WTC11 (cell line): ENCODE measurements at regions not wholly inside any gene's neighbourhood (a gene's known extent, or its start where the extent isn't known, plus 50 kb on each side); places are given as distances from the start of the nearest gene placed in this dataset.

Experiments used
- ATAC-seq: fragments of 200-7000 bp; cut with Tn5 transposase; 2 replicates; pipeline ENCODE4 v1.10.0; 2021; ENCODE audit warnings: mild to moderate bottlenecking, moderate library complexity
- CTCF ChIA-PET: fragments of 300-600 bp; sonication (Branson Sonifier 250); formaldehyde crosslinking; loops from one replicate; lab custom pipeline; 2021; ENCODE audit warnings: antibody characterized with exemption; lab: Charles Lee
- POLR2A ChIA-PET: fragments of 350-600 bp; sonication (Branson Sonifier 250); formaldehyde crosslinking; loops from one replicate; lab custom pipeline; 2021; ENCODE audit warnings: antibody characterized with exemption; lab: Charles Lee
- DNase-seq: peaks from one replicate; pipeline ENCODE4 v3.0.0; 2021; ENCODE audit warnings: low spot score
- H3K27ac Mint-ChIP-seq: 2 replicates; pipeline ENCODE4 v1.8.0; 2021; ENCODE audit warnings: mixed read lengths
- H3K27me3 Mint-ChIP-seq: 2 replicates; pipeline ENCODE4 v1.8.0; 2021; ENCODE audit warnings: low read depth, mild to moderate bottlenecking, moderate library complexity, mixed read lengths
- H3K36me3 Mint-ChIP-seq: 2 replicates; pipeline ENCODE4 v1.8.0; 2021; ENCODE audit warnings: mixed read lengths
- H3K4me1 Mint-ChIP-seq: 2 replicates; pipeline ENCODE4 v1.8.0; 2022; ENCODE audit warnings: mixed read lengths
- H3K4me3 Mint-ChIP-seq: 2 replicates; pipeline ENCODE4 v1.8.0; 2021; ENCODE audit warnings: mild to moderate bottlenecking, moderate library complexity, mixed read lengths
- H3K9me3 Mint-ChIP-seq: 2 replicates; pipeline ENCODE4 v1.8.0; 2021; ENCODE audit warnings: mixed read lengths
- CDX4 ChIP-seq: fragments of 250-450 bp; sonication (Bioruptor Pico); IDR thresholded peaks from 2 replicates; pipeline ENCODE4 v1.9.0; 2021; ENCODE audit warnings: moderate library complexity, mild to moderate bottlenecking, inconsistent platforms, borderline replicate concordance
- ELF4 ChIP-seq: sonication (generic); formaldehyde crosslinking; IDR thresholded peaks from 2 replicates; pipeline ENCODE4 v1.8.1; 2022; ENCODE audit warnings: low read depth, mild to moderate bottlenecking, moderate library complexity, missing genetic modification reagents
- FOXP1 ChIP-seq: sonication (generic); formaldehyde crosslinking; IDR thresholded peaks from 2 replicates; pipeline ENCODE4 v1.8.0; 2022; ENCODE audit warnings: missing genetic modification reagents, mild to moderate bottlenecking, moderate library complexity, borderline replicate concordance
- JUN ChIP-seq: sonication (generic); formaldehyde crosslinking; IDR thresholded peaks from 2 replicates; pipeline ENCODE4 v1.8.0; 2023; ENCODE audit warnings: mild to moderate bottlenecking, missing genetic modification reagents
- NFE2L1 ChIP-seq: sonication (generic); formaldehyde crosslinking; IDR thresholded peaks from 2 replicates; pipeline ENCODE4 v1.8.1; 2023; ENCODE audit warnings: missing genetic modification reagents
- NR1H2 ChIP-seq: sonication (generic); formaldehyde crosslinking; IDR thresholded peaks from 2 replicates; pipeline ENCODE4 v1.9.0; 2021; ENCODE audit warnings: mild to moderate bottlenecking, moderate library complexity, missing genetic modification reagents
- SMAD4 ChIP-seq: sonication (generic); formaldehyde crosslinking; IDR thresholded peaks from 2 replicates; pipeline ENCODE4 v1.8.0; 2022; ENCODE audit warnings: mild to moderate bottlenecking, missing genetic modification reagents
- SP1 ChIP-seq: sonication (generic); formaldehyde crosslinking; conservative IDR thresholded peaks from 2 replicates; pipeline ENCODE4 v1.8.1; 2022; ENCODE audit warnings: missing genetic modification reagents
- TEAD4 ChIP-seq: sonication (generic); formaldehyde crosslinking; IDR thresholded peaks from 2 replicates; pipeline ENCODE4 v1.8.0; 2022; ENCODE audit warnings: mild to moderate bottlenecking, missing genetic modification reagents
- TP53 ChIP-seq: sonication (generic); formaldehyde crosslinking; IDR thresholded peaks from 2 replicates; pipeline ENCODE4 v1.8.1; 2023; ENCODE audit warnings: mild to moderate bottlenecking, missing genetic modification reagents
- USF1 ChIP-seq: sonication (generic); formaldehyde crosslinking; IDR thresholded peaks from 2 replicates; pipeline ENCODE4 v1.8.0; 2022; ENCODE audit warnings: mild to moderate bottlenecking, missing genetic modification reagents
- ZNF263 ChIP-seq: sonication (generic); formaldehyde crosslinking; IDR thresholded peaks from 2 replicates; pipeline ENCODE4 v1.8.1; 2022; ENCODE audit warnings: low read depth, mild to moderate bottlenecking, moderate library complexity, missing genetic modification reagents
- ZNF396 ChIP-seq: fragments of 250-450 bp; sonication (Bioruptor Pico); IDR thresholded peaks from 2 replicates; pipeline ENCODE4 v1.8.0; 2021; ENCODE audit warnings: mild to moderate bottlenecking, moderate library complexity, borderline replicate concordance
- TF ChIP-seq, protein P1 (sequence below): sonication (generic); formaldehyde crosslinking; conservative IDR thresholded peaks from 2 replicates; pipeline ENCODE4 v1.8.1; 2022; ENCODE audit warnings: mild to moderate bottlenecking, missing genetic modification reagents
- TF ChIP-seq, protein P2 (sequence below): sonication (generic); formaldehyde crosslinking; IDR thresholded peaks from 2 replicates; pipeline ENCODE4 v1.8.1; 2022; ENCODE audit warnings: mild to moderate bottlenecking, moderate library complexity, missing genetic modification reagents
- TF ChIP-seq, protein P3 (sequence below): sonication (generic); formaldehyde crosslinking; IDR thresholded peaks from 2 replicates; pipeline ENCODE4 v1.8.1; 2022; ENCODE audit warnings: low read depth, missing genetic modification reagents, borderline replicate concordance
- TF ChIP-seq, protein P4 (sequence below): sonication (generic); formaldehyde crosslinking; IDR thresholded peaks from 2 replicates; pipeline ENCODE4 v1.8.0; 2023; ENCODE audit warnings: mild to moderate bottlenecking, missing genetic modification reagents

DNA sequence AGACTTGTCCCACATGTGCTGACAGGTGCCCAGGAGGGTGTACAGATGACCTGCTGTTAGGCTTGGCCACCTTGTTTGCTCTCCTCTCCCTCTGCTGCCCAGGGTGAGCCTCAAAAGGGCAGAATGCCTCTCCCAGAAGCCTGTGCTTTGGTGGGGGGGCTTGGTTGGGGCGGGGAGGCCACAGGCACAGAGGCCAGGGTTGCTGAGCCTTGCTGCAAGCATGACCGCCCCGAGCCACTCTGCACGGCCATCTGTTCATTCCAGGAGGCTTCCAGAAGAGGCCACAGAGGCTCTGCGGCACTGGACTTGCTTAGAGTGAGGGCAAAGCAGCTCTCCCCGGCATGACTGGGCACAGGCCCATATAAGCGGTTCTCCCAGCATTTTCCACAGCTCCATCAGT is 190.8 kb downstream of the GLRX3 start:
- ChIA-PET CTCF (no interaction called here), POLR2A (no interaction called here)
- peaks cover 11% of the 10 kb centered on the region for H3K27me3 Mint-ChIP-seq
- peaks cover 80% of the 10 kb centered on the region for H3K9me3 Mint-ChIP-seq
- H3K36me3 Mint-ChIP-seq, result peaks cover 65% of the 10 kb centered on the region
- no peak overlapping the region for H3K27ac Mint-ChIP-seq
- no peak for ATAC-seq
- no peak for TF ChIP-seq ZNF396 (CRISPR knock-in tag)
- no peak for DNase-seq
- H3K4me3 Mint-ChIP-seq, result no peak overlapping the region
- H3K4me1 Mint-ChIP-seq, result no peaks in the 10 kb centered on the region

DNA sequence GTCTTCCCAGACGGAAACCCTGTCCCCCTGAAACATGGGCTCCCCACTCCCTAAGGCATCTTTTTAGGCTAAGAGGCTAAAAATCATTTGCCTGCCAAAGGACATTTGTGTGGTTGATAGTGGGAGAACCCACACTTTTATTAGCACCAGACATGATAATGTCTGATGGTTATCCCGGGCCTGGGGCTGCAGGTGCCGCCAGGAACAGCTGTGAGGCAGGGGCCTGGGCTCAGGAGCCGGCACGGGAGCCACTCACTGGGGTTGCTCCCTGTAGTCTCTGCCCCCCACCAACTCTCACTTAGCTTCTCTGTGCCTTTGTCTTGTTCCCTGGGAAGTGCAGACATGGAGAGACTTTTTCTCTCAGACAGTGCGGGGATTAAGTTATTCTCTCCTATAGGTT is 193.6 kb downstream of the GLRX3 start:
- no peak for DNase-seq
- ChIA-PET POLR2A (no interaction called here), CTCF (no interaction called here)
- peaks cover 65% of the 10 kb centered on the region for H3K36me3 Mint-ChIP-seq
- H3K4me3 Mint-ChIP-seq, result no peak overlapping the region
- peaks cover 78% of the 10 kb centered on the region for H3K9me3 Mint-ChIP-seq
- ATAC-seq, result no peak
- TF ChIP-seq SP1 (CRISPR knock-in tag) (no peak), USF1 (no peak), ELF4 (CRISPR knock-in tag) (no peak), JUN (CRISPR knock-in tag) (no peak), TEAD4 (CRISPR knock-in tag) (no peak), CDX4 (CRISPR knock-in tag) (no peak), TP53 (CRISPR knock-in tag) (no peak)
- TF ChIP-seq, protein P1, sequence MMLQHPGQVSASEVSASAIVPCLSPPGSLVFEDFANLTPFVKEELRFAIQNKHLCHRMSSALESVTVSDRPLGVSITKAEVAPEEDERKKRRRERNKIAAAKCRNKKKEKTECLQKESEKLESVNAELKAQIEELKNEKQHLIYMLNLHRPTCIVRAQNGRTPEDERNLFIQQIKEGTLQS (CRISPR knock-in tag), result no peak
- TF ChIP-seq, protein P2, sequence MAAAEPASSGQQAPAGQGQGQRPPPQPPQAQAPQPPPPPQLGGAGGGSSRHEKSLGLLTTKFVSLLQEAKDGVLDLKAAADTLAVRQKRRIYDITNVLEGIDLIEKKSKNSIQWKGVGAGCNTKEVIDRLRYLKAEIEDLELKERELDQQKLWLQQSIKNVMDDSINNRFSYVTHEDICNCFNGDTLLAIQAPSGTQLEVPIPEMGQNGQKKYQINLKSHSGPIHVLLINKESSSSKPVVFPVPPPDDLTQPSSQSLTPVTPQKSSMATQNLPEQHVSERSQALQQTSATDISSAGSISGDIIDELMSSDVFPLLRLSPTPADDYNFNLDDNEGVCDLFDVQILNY, result no peak
- H3K4me1 Mint-ChIP-seq, result no peaks in the 10 kb centered on the region
- peaks cover 9% of the 10 kb centered on the region for H3K27me3 Mint-ChIP-seq
- H3K27ac Mint-ChIP-seq, result no peak overlapping the region

DNA sequence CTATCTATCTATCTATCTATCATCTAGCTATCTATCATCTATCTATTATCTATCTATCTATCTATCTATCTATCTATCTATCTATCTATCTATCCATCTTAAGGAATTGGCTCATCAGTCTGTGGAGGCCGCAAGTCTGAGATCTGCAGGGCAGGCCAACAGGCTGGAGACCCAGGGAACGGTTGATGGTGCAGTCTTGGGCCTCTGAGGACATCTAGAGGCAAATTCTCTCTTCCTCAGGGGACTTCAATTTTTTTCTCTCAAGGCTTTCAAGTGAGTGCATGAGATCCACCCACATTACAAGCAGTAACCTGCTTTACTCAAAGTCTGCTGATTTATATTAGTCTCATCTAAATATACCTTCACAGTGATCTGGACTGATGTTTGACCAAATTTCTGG is 197.0 kb downstream of the GLRX3 start:
- H3K27me3 Mint-ChIP-seq, result peaks cover 9% of the 10 kb centered on the region
- peaks cover 76% of the 10 kb centered on the region for H3K36me3 Mint-ChIP-seq
- ATAC-seq (no peak), DNase-seq (no peak)
- no peak overlapping the region for H3K4me3 Mint-ChIP-seq
- no peak overlapping the region for H3K27ac Mint-ChIP-seq
- H3K9me3 Mint-ChIP-seq, result peaks cover 78% of the 10 kb centered on the region
- ChIA-PET POLR2A (no interaction called here), CTCF (no interaction called here)
- TF ChIP-seq USF1 (no peak), ZNF263 (CRISPR knock-in tag) (no peak), FOXP1 (CRISPR knock-in tag) (no peak), NR1H2 (CRISPR knock-in tag) (no peak), NFE2L1 (CRISPR knock-in tag) (no peak), SMAD4 (no peak)
- TF ChIP-seq, protein P3, sequence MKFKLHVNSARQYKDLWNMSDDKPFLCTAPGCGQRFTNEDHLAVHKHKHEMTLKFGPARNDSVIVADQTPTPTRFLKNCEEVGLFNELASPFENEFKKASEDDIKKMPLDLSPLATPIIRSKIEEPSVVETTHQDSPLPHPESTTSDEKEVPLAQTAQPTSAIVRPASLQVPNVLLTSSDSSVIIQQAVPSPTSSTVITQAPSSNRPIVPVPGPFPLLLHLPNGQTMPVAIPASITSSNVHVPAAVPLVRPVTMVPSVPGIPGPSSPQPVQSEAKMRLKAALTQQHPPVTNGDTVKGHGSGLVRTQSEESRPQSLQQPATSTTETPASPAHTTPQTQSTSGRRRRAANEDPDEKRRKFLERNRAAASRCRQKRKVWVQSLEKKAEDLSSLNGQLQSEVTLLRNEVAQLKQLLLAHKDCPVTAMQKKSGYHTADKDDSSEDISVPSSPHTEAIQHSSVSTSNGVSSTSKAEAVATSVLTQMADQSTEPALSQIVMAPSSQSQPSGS (CRISPR knock-in tag), result no peak
- TF ChIP-seq, protein P4, sequence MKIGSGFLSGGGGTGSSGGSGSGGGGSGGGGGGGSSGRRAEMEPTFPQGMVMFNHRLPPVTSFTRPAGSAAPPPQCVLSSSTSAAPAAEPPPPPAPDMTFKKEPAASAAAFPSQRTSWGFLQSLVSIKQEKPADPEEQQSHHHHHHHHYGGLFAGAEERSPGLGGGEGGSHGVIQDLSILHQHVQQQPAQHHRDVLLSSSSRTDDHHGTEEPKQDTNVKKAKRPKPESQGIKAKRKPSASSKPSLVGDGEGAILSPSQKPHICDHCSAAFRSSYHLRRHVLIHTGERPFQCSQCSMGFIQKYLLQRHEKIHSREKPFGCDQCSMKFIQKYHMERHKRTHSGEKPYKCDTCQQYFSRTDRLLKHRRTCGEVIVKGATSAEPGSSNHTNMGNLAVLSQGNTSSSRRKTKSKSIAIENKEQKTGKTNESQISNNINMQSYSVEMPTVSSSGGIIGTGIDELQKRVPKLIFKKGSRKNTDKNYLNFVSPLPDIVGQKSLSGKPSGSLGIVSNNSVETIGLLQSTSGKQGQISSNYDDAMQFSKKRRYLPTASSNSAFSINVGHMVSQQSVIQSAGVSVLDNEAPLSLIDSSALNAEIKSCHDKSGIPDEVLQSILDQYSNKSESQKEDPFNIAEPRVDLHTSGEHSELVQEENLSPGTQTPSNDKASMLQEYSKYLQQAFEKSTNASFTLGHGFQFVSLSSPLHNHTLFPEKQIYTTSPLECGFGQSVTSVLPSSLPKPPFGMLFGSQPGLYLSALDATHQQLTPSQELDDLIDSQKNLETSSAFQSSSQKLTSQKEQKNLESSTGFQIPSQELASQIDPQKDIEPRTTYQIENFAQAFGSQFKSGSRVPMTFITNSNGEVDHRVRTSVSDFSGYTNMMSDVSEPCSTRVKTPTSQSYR, result no peak
- H3K4me1 Mint-ChIP-seq, result no peaks in the 10 kb centered on the region
